Erythroblast (primary cell): ENCODE measurements at regions not wholly inside any gene's neighbourhood (a gene's known extent, or its start where the extent isn't known, plus 50 kb on each side); places are given as distances from the start of the nearest gene placed in this dataset.

Experiments used
- GATA1 ChIP-seq: IDR thresholded peaks from 2 replicates; pipeline ENCODE4 v1.6.1; 2011; ENCODE audit warnings: low read depth, mild to moderate bottlenecking, control low read depth, low read length, moderate library complexity
- POLR2A ChIP-seq: IDR thresholded peaks from 2 replicates; pipeline ENCODE4 v1.6.1; 2011; ENCODE audit warnings: mild to moderate bottlenecking, low read length

DNA sequence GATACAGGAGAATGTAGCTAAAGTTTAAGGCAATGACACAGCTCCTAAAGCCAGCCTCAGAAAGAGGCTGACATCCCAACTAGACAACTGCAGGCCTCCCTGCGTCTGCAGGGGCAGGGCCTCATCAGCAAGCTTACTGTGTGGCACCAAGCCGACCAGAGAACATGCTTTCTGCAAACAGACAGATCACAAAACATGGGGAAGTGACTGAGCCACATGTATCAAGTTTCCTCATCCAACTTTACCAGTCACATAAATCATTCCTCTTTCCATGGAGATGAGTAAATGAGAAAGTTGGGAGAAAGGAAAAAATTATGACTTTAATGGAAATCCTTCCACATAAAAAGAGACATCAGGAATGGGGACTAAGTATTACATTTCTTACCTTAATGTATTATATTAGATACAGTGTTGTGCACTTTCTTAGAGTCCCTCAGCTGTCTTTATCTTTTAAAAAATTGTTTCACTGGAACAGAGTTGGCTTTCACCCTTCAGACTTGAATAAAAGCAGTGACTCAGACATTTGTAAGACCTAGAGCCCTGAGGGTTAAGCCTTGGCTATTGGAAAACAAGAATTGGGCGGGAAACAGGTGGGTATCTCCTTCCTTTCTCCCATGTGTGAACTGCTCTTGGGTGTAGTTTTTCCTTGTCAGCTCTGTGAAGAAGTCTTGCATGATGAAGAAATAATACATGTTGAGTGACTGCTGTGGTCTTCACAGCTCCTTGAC lies 305.7 kb upstream of the SNX7 start:
- no peak for TF ChIP-seq POLR2A
- no peak for TF ChIP-seq GATA1
